ENCODE measurements at regions not wholly inside any gene's neighbourhood (a gene's known extent, or its start where the extent isn't known, plus 50 kb on each side); places are given as distances from the start of the nearest gene placed in this dataset.

DNA sequence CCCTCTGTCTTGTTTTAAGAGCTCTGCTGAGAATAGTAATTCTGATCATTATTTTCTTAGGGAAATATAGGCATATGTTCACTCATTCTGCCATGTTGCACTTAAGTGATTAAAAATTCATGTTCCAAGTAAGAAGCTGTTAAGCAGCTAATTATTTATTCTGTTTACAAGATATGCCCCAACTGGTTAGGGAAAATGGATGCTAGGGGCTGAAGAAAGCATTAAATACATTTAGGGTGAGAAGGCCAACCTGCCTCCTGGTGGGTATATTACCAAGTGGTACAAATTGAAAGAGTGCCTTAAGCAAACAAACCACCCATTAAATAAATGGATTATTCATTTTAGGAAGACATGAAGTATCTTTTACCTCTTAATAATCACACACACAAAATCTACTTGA lies 392.6 kb upstream of the EPHA5 start:
- TF ChIP-seq BACH2 (CRISPR knock-in tag; IDR thresholded peaks at IDR 0.05; ENCODE audit: borderline replicate concordance), result no peak
- no peak for TF ChIP-seq ZFP30 (CRISPR knock-in tag; IDR thresholded peaks at IDR 0.05)
- TF ChIP-seq, protein P1, sequence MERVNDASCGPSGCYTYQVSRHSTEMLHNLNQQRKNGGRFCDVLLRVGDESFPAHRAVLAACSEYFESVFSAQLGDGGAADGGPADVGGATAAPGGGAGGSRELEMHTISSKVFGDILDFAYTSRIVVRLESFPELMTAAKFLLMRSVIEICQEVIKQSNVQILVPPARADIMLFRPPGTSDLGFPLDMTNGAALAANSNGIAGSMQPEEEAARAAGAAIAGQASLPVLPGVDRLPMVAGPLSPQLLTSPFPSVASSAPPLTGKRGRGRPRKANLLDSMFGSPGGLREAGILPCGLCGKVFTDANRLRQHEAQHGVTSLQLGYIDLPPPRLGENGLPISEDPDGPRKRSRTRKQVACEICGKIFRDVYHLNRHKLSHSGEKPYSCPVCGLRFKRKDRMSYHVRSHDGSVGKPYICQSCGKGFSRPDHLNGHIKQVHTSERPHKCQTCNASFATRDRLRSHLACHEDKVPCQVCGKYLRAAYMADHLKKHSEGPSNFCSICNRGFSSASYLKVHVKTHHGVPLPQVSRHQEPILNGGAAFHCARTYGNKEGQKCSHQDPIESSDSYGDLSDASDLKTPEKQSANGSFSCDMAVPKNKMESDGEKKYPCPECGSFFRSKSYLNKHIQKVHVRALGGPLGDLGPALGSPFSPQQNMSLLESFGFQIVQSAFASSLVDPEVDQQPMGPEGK (CRISPR knock-in tag; IDR thresholded peaks at IDR 0.05; ENCODE audit: borderline replicate concordance), result no peak
- TF ChIP-seq ZNF8 (CRISPR knock-in tag; IDR thresholded peaks at IDR 0.05), result no peak
- TF ChIP-seq ZFP3 (CRISPR knock-in tag; IDR thresholded peaks at IDR 0.05), result no peak
- no peak for TF ChIP-seq ESRRG (CRISPR knock-in tag; IDR thresholded peaks at IDR 0.05)
